ENCODE measurements at regions not wholly inside any gene's neighbourhood (a gene's known extent, or its start where the extent isn't known, plus 50 kb on each side); places are given as distances from the start of the nearest gene placed in this dataset.

DNA sequence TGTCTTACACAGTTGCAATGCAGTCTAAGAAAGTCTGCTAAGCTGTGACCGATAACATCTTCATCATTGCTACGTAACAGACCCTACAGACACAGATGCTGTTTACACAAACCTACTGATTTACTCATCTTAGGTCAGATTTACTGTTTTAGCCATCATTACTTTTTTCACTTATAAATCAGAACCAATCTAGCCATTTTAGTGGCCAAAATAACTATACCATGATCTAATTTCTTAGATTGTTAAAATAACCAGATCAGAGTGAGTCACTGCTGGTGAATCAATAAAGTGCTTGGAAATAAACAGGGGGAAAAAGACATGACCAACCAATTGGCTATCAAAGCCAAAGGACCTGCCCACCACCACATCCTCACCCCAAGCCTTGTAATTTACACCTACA is 57.0 kb upstream of the FOXN3 start:
- TF ChIP-seq POLR2AphosphoS5 (IDR thresholded peaks at IDR 0.05) (no peak), POLR2A (IDR thresholded peaks at IDR 0.05; ENCODE audit: low read depth) (no peak)

Measured in esophagus muscularis mucosa (tissue), 2 donors.